ENCODE measurements at regions not wholly inside any gene's neighbourhood (a gene's known extent, or its start where the extent isn't known, plus 50 kb on each side); places are given as distances from the start of the nearest gene placed in this dataset.
A peak's percentile ranks its signal among the peaks of the same experiment; 100 is the strongest.
"Not testable (repeated sequence)": the region's sequence is repeated elsewhere in the genome, so short reads cannot be mapped to it uniquely, and the experiment has no call there.

DNA sequence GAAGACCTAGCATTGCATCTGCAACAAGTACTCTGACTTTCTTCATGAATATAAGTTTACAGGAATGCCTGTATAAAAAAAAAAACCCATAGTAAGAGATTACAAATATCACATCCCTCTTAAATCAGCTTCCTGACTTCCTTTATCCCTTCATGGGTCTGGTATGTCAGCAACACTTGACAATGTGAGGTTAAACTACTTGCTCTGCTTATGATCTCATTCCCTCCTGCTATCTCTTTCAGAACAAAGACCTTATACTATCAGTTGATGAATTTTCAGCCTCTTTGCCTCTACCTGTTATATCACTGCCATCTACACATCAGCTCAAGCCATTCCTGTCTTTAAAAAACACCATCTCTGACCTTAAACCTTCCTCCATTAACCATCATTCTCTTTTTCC is 130.9 kb upstream of the SAMSN1 start:
- DNase-seq = no peak

GRCh38 chr21:14675774-14676530 is 129.8 kb upstream of the SAMSN1 start:
- DNase-seq = no peak

- no peak for DNase-seq
Measured at GRCh38 chr21:14673649-14674048, 127.5 kb upstream of the SAMSN1 start.

- DNase-seq = no peak
Measured at GRCh38 chr21:14672466-14672865, 126.4 kb upstream of the SAMSN1 start.

DNA sequence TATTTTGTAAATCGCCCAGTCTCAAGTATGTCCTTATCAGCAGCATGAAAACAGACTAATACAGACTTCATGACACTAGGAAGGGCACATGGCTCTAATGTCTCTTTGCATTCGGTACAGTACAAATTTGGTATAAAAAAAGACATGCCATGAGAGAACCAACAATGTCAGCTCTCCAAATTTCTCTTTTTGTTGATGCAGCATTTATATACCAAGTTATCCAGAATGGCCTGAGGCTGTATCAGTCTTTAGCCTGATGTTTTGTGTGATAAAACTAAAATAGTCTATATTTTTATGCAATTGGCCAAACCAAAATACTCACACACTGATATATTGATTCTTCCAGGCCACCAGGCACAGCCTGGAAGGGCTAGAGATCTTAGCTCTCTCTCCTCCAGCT is 124.3 kb upstream of the SAMSN1 start:
- DNase-seq = no peak

GRCh38 chr21:14669092-14669491 is 123.0 kb upstream of the SAMSN1 start:
- DNase-seq = not testable (repeated sequence)

DNA sequence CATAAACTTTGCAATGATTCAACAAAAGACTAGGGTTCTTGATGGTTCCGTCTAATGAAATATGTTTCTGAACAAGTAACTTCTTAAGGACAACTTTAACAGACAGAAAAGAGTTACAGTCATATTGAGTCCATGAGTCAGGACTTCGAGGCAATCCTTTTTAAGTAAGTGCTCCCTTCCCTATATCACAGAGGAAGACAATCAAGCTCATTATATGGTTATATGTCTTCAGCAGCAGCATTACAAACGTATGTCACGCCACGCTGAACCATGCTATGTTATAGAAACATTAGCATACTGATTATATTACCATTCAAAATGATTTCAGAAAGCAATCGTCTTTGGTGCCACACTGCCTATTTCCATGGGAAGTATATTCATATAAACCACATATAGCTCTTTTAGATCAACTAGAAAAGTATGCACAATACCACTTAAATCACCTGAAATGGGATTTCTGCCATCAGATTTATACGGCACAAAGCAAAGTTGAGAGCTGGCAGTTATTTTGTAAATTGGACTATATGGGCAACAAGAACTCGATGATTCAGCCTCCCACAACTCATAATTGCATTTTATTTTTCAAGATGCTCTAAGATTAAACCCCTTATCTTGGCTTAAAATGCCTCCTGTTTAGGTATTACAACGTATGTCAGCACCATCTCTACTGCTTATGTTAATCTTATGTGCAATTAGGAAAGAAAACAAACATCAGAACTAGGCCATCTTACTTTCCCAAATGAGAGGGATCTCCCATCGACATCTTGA is 111.3 kb upstream of the SAMSN1 start:
- DNase-seq = no peak

- DNase-seq = no peak
Measured at GRCh38 chr21:14646893-14647292, 100.8 kb upstream of the SAMSN1 start.

DNA sequence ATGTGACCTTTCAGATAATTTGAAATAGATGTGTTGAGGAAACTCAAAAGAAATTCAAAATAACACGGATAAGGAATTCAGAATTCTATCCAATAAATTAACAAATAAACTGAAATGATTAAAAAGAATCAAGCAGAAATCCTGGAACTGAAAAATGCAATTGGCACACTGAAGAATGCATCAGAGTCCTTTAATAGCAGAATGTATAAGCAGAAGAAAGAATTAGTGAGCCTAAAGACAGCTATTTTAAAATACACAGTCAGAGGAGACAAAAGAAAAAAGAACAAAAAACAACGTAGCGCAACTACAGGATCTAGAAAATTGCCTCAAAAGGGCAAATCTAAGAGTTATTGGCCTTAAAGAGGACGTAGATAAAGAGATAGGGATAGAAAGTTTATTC is 99.6 kb upstream of the SAMSN1 start:
- DNase-seq = no peak

- no peak for DNase-seq
Measured at GRCh38 chr21:14632359-14632758, 86.2 kb upstream of the SAMSN1 start.

DNA sequence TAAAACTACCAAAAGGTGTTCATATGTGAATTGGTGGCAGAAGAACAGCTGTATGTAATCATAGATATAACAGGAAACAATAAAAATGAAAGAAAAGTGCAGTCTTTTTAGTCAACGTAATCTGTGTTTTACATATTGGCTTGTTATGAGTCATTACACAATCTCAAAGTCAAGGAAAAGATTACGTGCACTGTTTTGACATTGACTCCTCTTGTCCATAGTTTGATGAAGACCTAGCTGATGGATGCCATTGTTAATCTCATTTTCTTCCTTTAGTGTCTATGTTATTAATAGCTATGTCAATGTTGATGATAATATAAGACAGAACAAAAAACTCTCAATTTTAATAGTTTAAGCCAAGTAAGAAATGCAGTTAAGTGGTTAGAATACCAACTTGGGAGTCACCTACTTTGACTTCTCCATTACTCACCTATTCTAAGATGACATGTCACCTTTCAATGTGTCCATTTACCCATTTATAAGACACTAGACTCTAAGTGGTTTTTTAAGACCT is 84.5 kb upstream of the SAMSN1 start:
- DNase-seq = no peak

DNA sequence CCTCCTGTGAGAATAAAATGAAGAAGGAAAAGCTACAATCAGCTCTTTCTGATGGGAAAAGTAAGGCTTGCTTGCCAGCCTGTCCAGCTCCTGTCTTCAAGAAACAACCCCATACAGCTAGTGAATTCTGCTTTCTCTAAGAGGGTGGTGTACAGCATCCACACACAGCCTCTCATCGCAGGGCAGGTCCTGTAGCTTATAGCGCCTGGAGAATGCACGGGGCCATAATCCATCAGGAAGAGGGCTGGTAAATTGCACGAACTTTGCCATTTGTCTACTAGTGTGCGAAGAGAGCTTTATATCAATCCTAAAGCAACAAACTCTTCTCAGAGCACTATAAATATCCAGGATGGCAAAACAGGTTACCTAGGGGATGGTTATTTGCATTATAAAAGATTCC is 83.3 kb upstream of the SAMSN1 start:
- DNase-seq = no peak

DNA sequence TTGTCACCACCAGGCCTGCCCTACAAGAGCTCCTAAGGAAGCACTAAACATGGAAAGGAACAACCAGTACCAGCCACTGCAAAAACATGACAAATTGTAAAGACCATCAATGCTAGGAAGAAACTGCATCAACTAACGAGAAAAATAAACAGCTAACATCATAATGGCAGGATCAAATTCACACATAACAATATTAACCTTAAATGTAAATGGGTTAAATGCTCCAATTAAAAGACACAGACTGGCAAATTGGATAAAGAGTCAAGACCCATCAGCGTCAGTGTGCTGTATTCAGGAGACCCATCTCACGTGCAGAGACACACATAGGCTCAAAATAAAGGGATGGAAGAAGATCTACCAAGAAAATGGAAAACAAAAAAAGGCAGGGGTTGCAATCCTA is 77.0 kb upstream of the SAMSN1 start:
- DNase-seq = not testable (repeated sequence)

GRCh38 chr21:14620152-14620551 is 74.0 kb upstream of the SAMSN1 start:
- DNase-seq = no peak

DNA sequence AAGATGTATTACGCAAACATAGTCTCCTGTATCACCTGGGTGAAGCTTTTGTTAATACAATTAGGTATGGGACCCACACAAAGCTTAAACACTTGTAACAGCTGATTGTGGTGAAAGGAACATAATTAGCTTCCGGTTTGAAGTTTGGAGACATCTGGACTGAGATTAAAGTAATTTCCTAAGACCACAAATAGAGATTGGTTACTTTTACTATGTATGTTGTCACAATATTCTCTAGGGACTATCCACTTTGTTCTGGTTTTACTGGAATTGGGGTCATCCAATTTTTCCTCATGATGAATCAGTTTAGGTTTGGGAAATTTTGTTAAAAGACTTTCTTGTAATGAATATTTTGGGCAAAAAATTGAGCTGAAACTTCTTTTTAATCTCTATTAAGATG is 71.8 kb upstream of the SAMSN1 start:
- peak; percentile 24 for DNase-seq

GRCh38 chr21:14617040-14617393 is 70.9 kb upstream of the SAMSN1 start:
- no peak for DNase-seq

DNA sequence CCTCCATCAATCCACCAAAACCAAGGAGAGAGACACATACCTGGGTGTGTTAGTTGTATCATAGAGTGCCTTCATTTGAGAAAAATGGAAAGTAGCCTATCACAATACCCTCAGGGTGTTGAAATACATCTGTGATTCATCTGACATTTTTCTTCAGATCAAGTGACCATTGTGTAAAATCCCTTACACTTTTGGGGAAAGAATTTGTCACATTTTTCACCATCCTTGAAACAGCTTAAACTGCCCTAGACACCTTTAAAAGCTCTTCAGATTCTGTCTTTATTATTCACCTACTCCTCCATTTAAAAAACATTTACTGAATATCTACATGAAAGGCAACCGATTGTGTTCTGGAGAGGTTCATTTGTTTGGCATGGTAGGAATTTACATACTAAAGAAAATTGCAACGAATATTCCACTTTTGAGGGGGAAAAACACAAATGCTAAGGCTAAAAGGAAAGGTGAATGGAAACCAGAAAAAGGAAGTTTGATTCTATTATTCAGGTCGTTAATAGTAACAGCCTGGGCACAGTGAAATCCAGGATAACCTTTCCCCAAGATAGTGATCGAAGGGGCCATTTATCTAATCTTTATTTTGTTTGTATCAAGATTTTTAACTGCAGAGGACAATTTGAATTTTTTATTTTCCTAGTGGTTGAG is 70.4 kb upstream of the SAMSN1 start:
- DNase-seq = no peak

DNA sequence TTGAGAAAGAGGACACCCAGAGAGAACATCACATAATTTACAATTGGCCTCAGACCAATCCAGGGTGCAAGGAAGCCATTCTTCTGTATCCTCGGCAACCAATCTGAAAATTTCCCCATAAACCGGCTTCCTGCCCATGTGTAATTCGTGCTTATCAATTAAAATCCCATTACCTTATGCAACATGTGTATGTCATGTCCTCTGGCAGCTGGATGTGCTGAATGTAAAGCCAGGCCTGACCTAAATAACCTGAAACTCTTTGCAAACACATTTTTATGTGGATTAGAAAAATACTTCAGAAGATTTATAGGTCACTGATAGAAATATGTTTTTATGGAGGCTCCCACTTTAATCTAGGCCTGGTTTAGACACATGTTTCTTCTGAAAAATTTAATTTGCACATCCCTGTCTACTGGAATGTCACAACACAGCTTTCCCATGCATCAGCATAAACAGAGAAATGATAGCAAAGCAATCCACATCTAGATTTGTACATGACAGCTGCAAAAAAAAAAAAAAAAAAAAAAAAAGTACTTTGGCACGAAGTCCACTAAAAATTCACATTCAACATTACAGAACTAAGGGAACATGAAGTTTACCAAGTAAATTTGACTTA is 69.4 kb upstream of the SAMSN1 start:
- peak; percentile 5 for DNase-seq

- no peak for DNase-seq
Measured at GRCh38 chr21:14614287-14614686, 68.2 kb upstream of the SAMSN1 start.

- DNase-seq = no peak
Measured at GRCh38 chr21:14613486-14614224, 67.5 kb upstream of the SAMSN1 start.

DNA sequence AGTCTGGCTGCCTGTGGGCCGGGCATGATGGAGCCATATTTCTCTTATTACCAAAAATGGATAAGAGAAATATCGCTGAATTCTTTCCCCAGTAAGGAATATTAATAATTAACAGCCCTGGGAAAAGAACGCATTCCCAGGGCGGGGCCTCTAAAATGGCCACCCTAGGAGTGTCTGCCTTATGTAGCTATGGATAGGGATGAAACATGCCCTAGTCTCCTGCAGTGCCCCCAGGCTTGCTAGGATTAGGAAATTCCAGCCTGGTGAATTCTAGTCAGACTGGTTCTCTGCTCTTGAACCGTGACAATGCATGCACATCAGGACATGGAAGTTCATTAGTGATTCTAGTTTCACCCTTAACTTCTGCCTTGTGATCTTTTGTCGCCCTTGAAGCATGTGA is 64.0 kb upstream of the SAMSN1 start:
- DNase-seq = not testable (repeated sequence)

DNA sequence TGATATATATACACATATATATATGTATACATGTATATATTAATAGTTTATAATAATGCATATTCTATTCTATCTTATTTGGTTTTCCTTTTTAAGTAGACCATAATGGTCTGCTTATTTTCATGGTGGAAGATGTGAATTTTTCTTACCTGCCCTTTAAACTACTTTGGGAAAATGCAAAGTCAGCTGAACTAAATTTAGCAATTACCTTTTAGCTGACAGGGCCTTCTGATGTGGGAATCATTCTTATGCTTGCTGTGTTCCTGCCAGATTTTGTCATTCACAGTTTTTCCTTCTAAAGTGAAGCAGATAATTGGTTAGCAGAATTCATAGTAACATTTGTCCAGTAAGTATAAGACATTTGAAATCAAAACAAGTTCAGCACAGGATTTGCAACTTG is 63.2 kb upstream of the SAMSN1 start:
- no peak for DNase-seq

- no peak for DNase-seq
Measured at GRCh38 chr21:14607262-14607661, 61.1 kb upstream of the SAMSN1 start.
